Testis (tissue), 2 donors: ENCODE measurements at regions not wholly inside any gene's neighbourhood (a gene's known extent, or its start where the extent isn't known, plus 50 kb on each side); places are given as distances from the start of the nearest gene placed in this dataset.
"Not testable (repeated sequence)": the region's sequence is repeated elsewhere in the genome, so short reads cannot be mapped to it uniquely, and the experiment has no call there.

Experiments
- DNase-seq: peaks from one replicate; pipeline ENCODE4 v3.0.0-alpha.2; 2019
- H3K27ac ChIP-seq, 2 donors: fragments of 200-600 bp; sonication (generic); one replicate each; pipeline ENCODE4 v1.5.1; 2019
- H3K27me3 ChIP-seq: fragments of 200-600 bp; sonication (generic); one replicate; pipeline ENCODE4 v1.5.1; 2019
- H3K36me3 ChIP-seq: fragments of 200-600 bp; sonication (generic); one replicate; pipeline ENCODE4 v1.5.1; 2017; ENCODE audit warnings: low read depth; ENCODE audit errors: missing control alignments
- H3K4me1 ChIP-seq: fragments of 200-600 bp; sonication (generic); one replicate; pipeline ENCODE4 v1.5.1; 2019
- H3K4me3 ChIP-seq, 2 donors: fragments of 200-600 bp; sonication (generic); one replicate each; pipeline ENCODE4 v1.5.1; 2017 to 2019
- H3K9me3 ChIP-seq: fragments of 200-600 bp; sonication (generic); one replicate; pipeline ENCODE4 v1.5.1; 2017
- POLR2A ChIP-seq: fragments of 450-650 bp; IDR thresholded peaks from one replicate; pipeline ENCODE4 v1.6.1; 2017; ENCODE audit warnings: antibody characterized with exemption, mild to moderate bottlenecking, moderate library complexity
- WGBS, 2 donors: methylation state at CpG; one replicate each; pipeline ENCODE4 v1.1.5; 2018; 5-methylcytosine and 5-hydroxymethylcytosine counted together
- intact Hi-C: fragments of 100-400 bp; cut with DNase I; formaldehyde crosslinking; loops from one replicate; pipeline ENCODE4 v1.15.1; 2023; ENCODE audit warnings: low total_unique reads
- TF ChIP-seq, protein P1 (sequence below), 3 experiments: fragments of 450-650 bp in 2 of 3; fragments of 200-600 bp in 1 of 3; sonication (generic) in 1 of 3; IDR thresholded peaks; one replicate each; pipeline ENCODE4 v1.5.1; 2016 to 2019; ENCODE audit warnings: antibody characterized with exemption in 3 of 3, mild to moderate bottlenecking in 2 of 3, moderate library complexity in 1 of 3

DNA sequence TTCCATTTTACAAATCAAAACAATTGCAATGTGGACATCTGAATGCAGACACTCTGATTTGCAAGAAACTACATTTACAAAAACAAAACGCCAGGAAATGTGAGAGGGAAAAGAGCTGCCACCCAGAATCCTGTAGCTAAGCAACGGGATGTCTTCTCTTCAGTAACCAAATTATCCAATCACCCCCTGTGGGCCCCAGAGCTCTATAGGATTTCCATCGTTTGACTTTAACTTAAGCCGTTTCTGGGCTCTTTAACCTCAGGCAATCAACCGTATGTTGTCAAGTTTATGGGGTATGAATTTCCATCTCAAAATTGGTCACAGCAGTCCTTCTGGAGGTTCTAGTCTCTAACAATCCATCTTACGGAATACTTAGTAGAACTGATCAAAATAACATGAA, 240.5 kb downstream of the ETV1 start:
- Histone ChIP-seq H3K36me3 (no peaks in the 10 kb centered on the region), H3K4me3 (no peak overlapping the region), H3K4me1 (no peaks in the 10 kb centered on the region), H3K9me3 (no peaks in the 10 kb centered on the region), H3K27ac (no peak overlapping the region), H3K27me3 (no peaks in the 10 kb centered on the region)
- intact Hi-C loops = no loop called here
- DNase-seq = no peak
- WGBS, 2 donors = 49 to 58% methylated on average over 6 of the region's 6 CpGs
- TF ChIP-seq, protein P1, sequence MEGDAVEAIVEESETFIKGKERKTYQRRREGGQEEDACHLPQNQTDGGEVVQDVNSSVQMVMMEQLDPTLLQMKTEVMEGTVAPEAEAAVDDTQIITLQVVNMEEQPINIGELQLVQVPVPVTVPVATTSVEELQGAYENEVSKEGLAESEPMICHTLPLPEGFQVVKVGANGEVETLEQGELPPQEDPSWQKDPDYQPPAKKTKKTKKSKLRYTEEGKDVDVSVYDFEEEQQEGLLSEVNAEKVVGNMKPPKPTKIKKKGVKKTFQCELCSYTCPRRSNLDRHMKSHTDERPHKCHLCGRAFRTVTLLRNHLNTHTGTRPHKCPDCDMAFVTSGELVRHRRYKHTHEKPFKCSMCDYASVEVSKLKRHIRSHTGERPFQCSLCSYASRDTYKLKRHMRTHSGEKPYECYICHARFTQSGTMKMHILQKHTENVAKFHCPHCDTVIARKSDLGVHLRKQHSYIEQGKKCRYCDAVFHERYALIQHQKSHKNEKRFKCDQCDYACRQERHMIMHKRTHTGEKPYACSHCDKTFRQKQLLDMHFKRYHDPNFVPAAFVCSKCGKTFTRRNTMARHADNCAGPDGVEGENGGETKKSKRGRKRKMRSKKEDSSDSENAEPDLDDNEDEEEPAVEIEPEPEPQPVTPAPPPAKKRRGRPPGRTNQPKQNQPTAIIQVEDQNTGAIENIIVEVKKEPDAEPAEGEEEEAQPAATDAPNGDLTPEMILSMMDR (IDR thresholded peaks at IDR 0.05) = no peak
- no peak for TF ChIP-seq POLR2A

DNA sequence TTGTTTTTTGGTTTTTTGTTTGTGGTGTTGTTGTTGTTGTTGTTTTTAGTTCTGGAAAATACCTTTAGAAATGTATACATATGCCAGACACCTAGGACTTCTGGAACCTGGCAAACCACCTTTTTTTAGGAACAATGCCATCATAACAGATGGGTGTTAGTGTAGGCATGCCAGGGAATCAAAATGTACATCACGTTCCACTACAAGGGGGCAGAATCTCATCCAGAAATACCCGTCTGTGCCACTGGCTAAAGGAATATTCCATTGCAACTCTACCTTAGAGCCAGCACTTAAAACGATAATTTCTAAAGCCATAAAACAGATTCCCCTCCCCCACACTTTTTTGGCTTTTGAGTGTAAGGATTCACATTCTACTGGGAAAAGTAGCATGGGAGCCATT, 239.8 kb downstream of the ETV1 start:
- no peak for DNase-seq
- 86 to 94% methylated on average over 3 of the region's 3 CpGs for WGBS, 2 donors
- no peak overlapping the region for H3K27ac ChIP-seq
- intact Hi-C loops = no loop called here
- H3K4me1 ChIP-seq = no peaks in the 10 kb centered on the region
- H3K27me3 ChIP-seq = no peaks in the 10 kb centered on the region
- no peak overlapping the region for H3K4me3 ChIP-seq
- no peak for TF ChIP-seq POLR2A
- H3K36me3 ChIP-seq = no peaks in the 10 kb centered on the region
- no peaks in the 10 kb centered on the region for H3K9me3 ChIP-seq

DNA sequence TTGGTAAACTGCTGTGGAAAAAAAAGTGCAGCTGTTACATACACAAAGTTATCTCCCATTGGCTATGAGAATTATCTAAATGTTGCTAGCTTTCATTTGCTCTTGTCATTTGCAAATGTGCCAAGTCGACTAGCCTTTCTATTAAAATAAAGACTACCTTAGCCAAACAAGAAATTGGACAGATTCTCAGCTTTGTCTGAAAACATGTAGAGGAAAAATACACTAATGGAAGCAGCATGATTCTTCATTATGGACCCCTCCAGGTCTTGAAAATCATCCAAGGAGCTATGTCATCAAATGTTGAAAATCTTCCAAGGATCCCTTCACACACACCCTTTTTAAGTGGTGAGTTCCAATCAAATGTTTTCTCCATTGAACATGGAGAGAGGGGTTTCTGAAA, 237.7 kb downstream of the ETV1 start:
- Histone ChIP-seq H3K4me3 (no peak overlapping the region), H3K9me3 (no peaks in the 10 kb centered on the region), H3K27me3 (no peaks in the 10 kb centered on the region), H3K4me1 (no peaks in the 10 kb centered on the region), H3K36me3 (no peaks in the 10 kb centered on the region), H3K27ac (no peak overlapping the region)
- TF ChIP-seq, protein P1 (IDR thresholded peaks at IDR 0.05) = no peak
- TF ChIP-seq POLR2A = no peak
- intact Hi-C loops = no loop called here
- 41 to 47% methylated on average over 1 of the region's 1 CpG for WGBS, 2 donors
- no peak for DNase-seq

DNA sequence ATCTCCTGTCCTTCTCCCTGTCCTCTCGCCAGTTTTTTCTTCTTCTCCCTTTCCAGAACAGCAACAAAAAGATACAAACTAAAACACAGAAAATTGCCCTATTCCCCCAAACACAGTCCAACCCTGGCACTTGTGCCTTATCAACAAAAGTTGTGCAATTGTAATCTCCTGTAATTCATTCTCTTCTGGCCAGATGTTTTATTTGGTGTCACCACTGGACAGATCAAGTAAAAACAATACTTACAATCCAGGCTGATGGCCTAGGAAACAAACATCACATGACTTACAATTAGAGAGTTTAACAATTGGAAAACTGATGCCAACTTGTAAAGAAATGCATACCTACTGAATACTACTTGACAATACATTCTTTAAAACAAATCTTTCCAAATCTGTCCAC, 231.6 kb downstream of the ETV1 start:
- H3K9me3 ChIP-seq = no peaks in the 10 kb centered on the region
- no peak for TF ChIP-seq POLR2A
- TF ChIP-seq, protein P1 (IDR thresholded peaks at IDR 0.05) = no peak
- H3K4me1 ChIP-seq = no peaks in the 10 kb centered on the region
- H3K36me3 ChIP-seq = no peaks in the 10 kb centered on the region
- WGBS, 2 donors = 55 to 77% methylated on average over 1 of the region's 1 CpG
- DNase-seq = no peak
- intact Hi-C loops = no loop called here
- H3K27me3 ChIP-seq = no peaks in the 10 kb centered on the region
- H3K27ac ChIP-seq = no peak overlapping the region
- H3K4me3 ChIP-seq = no peak overlapping the region

DNA sequence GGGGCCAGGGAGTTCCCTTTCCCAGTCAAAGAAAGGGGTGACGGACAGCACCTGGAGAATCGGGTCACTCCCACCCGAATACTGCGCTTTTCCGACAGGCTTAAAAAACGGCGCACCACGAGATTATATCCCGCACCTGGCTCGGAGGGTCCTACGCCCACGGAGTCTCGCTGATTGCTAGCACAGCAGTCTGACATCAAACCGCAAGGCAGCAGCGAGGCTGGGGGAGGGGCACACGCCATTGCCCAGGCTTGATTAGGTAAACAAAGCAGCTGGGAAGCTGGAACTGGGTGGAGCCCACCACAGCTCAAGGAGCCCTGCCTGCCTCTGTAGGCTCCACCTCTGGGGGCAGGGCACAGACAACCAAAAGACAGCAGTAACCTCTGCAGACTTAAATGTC, 223.6 kb downstream of the ETV1 start:
- intact Hi-C loops, H3K27ac ChIP-seq, H3K9me3 ChIP-seq, DNase-seq, H3K27me3 ChIP-seq, H3K36me3 ChIP-seq, H3K4me1 ChIP-seq, H3K4me3 ChIP-seq: not testable (repeated sequence)
- 88 to 98% methylated on average over 16 of the region's 16 CpGs for WGBS, 2 donors

DNA sequence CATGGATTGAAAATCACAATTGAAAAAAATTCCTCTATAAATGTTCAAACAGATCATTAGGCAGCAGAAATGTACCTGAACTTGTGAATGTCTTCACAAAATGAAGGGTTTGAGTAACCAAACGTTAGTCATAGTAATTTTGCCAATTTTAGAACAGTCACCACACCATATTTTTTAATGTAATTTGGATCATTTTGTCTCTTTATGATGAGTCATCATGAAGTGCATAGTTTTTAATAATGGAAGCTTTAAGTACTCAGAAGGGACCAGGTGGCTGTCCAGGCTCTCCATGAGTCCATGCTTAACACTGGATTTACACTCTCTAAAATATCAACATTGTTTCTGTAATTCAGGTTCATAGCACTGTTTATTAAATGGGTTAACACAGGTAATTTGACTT, 219.2 kb downstream of the ETV1 start:
- WGBS, 2 donors = 37 to 48% methylated on average over 1 of the region's 1 CpG
- TF ChIP-seq POLR2A = no peak
- TF ChIP-seq, protein P1 (IDR thresholded peaks at IDR 0.05) = no peak
- Histone ChIP-seq H3K4me1 (no peaks in the 10 kb centered on the region), H3K9me3 (no peaks in the 10 kb centered on the region), H3K4me3 (no peak overlapping the region), H3K27me3 (no peaks in the 10 kb centered on the region), H3K36me3 (no peaks in the 10 kb centered on the region), H3K27ac (no peak overlapping the region)
- intact Hi-C loops = no loop called here
- no peak for DNase-seq
